Amniotic stem cell (primary cell): ENCODE measurements at regions not wholly inside any gene's neighbourhood (a gene's known extent, or its start where the extent isn't known, plus 50 kb on each side); places are given as distances from the start of the nearest gene placed in this dataset.

Source experiments
- DNase-seq: peaks from one replicate; lab custom pipeline; 2025; lab: John Stamatoyannopoulos, UW

DNA sequence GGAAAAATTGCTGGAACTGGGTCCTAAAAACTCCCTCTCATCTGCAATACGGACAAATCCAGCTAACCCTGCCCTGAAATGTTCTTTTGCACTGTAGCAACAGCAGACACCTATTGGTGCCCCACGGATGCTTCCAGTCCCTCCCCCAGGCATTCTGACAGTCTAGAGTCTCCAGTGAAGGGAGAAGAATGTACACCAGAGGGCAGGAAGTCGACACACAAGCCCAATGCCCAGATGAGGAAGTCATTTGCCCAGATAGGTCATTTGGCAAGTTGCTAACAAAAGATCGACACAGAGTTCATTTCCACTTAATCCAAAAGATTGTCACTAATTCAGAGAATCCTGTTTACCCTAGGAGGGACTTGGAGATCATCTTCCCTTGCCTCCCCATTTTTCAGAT is 293.0 kb upstream of the PRDM1 start:
- no peak for DNase-seq

DNA sequence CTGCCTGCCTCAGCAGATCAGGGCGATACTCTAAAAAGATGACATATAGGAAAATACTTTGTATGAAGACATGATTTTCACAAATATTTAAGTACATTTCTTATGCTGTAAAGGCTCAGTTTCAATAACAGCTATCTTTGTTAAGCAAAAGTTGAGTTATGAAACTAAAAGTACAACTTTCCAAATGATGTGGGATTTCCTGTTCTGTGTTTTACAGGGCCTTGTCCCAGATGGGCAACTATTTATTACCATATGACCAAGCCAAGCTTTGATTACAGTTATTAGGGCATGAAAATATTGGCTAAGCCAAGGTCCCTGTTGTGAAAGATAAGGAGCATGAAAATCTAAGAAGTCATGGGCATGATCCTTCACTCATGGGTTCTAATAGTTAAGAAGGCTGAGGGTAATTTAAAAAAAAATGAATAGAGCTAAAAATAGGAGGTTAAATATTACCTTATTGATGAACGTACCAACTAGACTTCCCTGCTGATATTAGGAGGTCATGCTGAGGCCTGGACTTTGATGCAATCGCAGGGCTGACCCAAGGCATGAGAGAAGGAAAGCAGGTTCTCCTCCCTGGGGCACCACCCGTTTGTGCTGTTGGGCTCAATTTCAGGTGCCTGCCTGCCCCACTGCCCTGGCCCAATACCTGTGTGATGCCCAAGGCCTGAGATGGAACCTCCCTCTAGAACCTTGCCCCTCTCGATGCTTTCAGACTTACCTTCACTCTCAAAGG is 294.4 kb upstream of the PRDM1 start:
- no peak for DNase-seq

DNA sequence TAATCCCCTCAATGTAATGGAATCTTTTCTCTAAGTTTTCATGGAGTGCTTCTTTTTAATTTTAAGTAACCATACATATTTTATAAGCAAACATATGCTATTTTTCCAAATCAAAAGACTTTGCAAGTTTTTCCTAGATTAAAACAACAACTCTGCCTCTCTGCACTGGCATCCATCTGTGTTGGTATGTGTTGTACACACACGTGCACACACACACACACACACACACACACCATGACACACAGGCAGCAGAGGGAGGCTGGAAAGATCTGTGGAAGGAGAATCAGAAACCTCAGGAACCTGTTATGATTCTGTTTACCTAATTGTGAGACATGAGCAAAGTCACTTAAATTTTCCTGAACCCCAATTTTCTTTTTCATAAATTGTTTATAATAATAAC is 295.0 kb upstream of the PRDM1 start:
- DNase-seq = no peak

DNA sequence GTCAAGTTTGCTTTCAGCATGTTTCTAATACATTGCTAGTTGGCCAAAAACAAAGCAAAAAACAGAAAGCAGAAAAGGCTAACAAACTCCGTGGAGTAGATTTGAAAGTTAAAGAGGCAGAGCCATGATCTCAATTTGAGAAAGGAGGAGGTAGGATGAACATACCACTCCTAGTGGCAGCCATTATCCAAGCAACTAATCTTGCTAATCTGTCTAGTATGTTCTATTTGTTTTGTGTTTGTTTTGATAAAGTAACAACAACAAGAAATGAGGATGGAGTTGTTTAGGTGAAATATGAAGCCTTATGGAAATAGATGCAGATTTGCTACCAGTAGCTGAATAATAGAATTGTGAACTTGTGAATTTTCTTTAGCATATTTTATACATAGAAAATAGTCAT is 295.5 kb upstream of the PRDM1 start:
- no peak for DNase-seq

DNA sequence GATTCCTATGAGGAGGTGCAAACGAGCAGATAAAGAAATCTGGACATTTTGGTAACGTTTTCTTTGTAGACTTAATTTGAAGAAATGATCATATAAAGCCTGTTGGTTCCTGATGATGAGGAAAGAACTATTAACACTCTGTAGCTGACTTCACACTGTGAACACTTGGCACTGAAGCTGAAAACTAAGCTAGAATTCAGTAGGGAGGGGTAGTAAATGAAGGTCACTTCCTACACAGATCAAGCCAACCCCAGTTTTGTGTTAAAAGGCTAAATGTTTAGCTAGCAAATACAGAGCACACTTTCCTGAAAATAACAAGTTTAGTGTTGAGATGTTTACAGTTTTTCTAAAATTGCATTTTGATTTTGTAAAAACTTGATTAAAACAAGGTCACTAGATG is 296.2 kb upstream of the PRDM1 start:
- DNase-seq = no peak

DNA sequence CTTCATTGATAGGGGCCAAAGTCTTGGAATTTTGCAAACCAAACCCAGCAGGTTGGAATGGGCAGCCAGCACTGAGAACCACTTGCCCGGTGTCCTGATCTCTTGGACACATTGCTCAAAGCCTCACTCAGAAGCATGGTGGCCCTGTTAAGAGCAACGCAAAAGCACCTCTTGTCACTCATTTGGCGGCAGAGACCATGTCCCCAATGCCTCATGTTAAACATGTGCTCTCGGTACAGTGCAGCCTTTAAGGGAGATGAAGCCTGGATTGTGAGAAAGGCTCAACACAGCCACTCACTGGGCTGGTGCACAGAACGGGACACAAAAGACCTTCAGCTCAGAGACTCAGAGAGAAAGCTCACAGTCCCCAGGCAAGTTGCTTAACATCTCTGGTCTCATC is 298.4 kb upstream of the PRDM1 start:
- no peak for DNase-seq

DNA sequence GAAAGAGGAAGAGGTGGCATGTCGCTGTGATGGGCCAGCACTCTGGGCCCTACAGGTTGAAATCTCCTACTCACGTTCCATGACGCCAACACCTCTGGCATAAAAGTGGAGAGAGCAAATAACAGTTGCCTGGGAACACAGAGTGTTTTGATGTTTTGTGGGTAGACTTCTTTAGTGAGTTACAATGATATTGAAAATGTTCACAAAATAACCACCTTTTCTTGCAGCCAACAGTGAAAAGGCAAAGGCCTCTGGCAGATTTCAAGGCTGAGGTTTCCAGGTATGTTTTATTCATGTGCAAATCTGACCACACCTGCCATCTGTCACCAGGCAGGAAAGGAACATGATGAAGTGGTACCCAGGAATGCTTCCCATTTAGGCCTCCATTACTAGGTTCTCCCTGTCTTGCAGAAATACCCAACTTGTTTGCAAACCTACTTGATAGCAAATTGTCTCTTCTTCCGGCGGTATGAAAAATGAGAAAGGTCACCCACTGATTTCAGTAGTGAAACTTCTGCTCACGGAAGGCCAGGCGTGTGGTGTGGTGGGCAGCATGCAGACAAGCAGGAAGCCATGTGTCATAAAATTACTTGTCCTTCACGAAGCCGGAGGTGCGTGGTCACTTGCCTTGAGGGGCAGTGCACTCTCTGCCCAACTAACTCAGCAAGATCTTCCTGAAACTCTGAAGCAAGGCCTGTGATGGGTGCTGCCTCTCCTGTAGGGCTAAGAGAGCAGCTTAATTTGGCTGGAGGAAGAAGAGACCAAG is 299.1 kb upstream of the PRDM1 start:
- no peak for DNase-seq

DNA sequence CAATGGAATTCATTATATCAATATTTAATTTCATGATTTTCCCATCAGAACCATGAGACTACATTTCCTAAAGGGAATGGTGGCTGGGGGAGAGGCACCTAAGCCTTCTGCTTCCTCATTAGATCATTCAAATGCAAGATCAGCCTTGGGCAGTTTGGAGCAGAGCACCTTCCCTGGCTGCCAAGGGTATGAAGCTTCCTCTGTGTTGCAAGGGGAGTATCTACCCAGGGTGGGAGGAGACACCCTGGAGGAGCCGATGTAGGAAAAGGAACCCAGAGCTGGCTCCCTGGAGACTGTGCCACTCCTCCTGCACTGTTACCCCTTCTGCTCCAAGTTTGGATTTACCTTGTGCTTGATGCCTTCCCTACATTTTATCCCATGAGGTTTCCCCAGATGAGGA is 299.7 kb upstream of the PRDM1 start:
- DNase-seq = no peak

DNA sequence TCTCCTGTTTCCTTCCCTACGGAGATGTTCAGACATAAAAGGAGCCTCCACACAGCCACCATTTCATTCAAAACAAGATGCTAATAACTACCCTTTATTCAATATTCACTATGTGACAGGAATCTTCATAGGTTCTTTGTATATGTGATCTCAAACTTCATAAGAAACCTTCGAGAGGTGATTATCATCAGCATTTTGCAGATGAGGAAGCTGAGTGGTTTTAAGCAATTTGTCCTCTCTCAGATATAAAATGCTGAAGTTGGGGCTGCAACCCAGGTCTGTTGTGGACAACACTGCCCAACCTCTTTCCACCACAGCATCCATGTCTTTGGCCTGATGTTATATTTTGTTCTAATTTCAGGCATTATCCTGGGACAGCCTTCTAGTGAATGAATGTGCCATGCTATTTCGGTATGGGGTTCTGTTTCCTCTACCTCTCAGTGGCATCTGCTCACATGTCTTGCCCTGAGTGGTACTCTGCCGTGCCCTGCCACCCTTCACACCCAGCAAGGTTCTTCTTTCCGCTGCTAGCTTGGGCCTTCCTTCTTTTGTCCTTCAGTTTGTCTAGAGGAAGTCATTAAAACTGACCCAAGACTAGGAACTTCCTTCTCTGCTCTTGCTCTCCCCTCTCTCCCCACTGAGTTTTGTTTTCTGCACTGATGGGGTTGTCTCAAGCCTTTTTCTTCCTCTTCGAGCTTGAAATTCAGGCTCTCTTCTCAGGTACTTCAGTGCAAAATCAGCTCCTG is 300.9 kb upstream of the PRDM1 start:
- DNase-seq = no peak

DNA sequence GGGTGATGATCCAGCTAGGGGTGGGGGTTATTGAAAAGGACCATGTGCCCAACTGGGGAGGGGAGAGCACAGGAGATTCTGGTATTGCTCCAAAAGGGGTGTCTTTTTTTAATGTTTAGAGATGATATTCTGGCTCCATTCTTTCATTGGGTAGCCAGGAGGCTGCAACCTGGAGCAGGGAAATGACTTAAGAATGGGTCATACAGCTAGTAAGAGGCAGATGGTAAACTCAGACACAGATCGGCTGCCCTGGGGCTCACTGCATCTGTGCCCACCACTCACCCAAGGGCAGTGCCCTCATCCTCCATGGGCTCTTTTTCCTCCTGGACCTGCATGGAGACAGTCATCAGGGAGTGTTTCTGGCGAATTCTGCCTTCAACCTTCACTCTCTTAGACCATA is 302.0 kb upstream of the PRDM1 start:
- no peak for DNase-seq

DNA sequence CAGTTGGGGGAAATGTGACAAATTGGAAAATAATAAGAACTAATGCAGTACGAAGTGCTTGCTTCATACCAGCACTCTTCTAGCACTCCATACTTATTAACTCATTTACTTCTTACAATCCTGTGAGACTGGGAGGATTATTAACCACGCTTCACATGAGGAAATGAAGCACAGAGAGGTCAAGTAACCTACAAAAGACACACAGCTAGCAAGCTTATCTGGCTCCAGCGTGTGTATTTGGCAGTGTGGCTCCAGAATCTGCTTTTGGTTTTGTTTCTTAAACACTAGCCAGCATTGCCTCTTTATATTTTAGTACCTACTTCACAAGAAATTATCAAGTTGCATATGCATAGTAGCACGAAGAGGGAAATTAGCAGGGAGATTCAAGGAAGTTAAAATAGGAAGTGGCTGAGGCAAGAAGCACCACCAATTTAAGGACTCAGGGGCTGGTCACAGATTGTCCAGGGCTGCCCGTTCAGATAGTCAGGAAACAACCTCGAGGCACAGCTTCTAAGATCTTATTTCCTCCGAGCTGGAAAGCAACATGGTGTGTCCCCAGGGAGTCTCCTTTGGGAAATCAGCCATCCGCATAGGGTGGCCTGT is 302.7 kb upstream of the PRDM1 start:
- DNase-seq = no peak

DNA sequence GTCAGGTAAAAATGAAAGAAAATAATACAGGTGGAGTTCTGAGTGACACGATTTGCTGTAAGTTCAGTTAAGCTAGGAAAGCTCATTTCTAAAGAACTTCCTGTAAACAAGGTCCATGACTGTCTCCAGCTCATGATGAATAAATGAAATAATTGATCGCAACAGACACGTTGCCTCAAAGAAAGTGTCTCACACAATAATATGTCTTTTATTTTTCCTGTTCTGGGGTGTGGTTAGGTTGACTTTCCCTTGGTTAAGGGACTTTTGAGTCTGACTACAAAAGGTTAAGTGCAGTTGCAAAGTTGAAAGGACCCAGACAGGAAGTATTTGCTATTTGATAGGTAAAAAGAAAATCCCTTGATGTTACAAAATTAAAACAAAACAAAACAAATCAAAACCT is 304.2 kb upstream of the PRDM1 start:
- DNase-seq = no peak

DNA sequence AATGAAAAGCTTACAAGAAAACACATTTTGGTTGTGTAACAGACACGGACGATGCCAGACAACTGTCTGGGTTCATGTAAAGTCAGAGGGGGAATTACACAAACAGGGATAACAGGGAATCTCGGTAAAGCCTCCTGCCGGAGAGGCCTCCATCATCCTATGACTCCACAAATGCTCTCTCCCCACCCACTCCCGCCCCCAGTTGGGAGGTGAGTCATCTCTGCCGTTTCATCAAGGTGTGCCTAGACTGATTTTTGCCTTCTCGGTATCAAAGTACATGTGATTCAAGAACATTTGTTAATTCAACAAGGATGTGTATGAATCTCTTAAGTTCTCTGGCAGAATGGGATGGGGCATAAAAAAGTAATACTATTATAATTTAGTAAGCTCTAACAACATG is 304.9 kb upstream of the PRDM1 start:
- DNase-seq = no peak

DNA sequence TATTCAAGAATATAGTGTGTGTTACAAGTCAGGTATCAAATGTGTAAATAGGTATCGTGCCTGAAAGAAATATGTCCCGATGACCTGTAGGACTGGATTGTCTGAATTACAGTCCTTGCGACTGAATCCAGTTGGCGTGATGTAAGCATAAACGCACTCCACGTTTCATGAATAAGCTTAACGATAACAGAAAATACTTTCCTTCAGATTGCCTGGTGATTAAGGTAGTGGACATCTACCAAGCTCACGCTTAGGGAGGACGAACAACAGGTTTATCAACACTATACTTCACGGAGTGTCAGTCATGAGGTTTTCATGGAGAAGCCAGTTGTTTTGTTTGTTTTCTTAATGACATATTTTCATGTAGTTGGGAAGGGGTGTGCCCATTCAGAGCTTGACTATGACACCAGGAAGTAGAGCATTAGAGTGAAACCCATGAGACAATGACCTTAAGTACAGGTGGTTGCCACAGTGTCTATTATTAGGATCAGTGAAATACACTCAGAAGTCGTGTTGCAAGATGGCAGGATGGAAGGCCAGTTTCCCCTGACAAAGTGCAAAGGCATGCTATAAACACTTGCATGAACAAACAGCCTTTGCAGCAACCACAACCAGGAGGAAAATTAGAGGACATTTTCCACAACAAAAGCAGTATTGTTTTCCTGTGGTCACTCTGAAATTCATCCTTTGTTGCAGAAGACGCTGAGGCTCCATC is 305.8 kb upstream of the PRDM1 start:
- DNase-seq = no peak

DNA sequence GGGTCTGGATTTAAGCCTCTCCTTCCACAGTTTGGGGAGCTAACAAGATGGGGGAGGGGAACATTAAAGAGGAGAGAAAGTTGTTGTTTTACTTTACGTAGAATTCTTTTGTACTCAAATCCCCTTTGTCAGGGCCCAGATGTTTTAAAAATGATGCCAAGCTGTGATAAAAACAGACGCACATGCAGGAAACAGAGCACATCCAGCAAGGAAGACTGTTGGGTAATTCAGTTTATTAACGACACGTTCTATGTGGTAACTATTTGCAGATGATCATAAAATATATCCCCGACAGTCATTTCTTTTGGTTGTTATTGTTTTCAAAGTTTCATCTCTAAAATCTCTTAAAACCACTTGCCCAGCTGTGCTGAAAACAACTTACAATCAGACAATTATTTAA is 307.0 kb upstream of the PRDM1 start:
- no peak for DNase-seq

DNA sequence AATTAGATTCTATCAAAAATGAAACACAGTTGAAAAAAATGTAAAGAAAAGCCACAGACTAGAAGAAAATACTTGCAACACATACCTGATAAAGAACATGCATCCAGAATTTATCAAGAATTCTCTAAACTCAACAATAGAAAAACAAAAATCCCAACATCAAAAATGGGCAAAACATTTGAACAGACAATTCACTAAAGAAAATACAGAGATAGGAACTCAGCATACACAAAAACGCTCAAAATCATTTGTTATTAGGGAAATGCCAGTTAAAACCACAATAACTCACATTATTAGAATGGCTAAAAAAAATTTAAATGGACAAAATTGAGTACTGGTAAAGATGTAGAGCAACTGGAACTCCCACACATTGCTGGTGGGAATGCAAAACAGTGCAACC is 311.0 kb upstream of the PRDM1 start:
- no peak for DNase-seq

DNA sequence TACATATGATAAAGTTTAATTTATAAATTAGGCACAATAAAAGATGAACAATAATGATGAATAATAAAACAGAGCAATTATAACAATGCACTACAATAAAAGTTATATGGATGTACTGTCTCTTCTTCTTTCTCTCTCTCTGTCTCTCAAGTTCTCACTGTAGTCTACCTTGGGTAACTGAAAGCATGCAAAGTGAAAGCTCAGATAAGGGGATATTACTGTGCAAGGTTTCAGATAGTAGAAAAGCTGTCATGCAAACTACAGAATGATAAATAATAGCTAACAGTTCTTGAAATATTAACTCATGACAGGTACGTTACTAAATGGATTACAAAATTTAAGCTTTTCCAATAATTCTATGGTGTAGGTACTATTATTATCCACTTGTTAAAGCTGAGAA is 311.9 kb upstream of the PRDM1 start:
- DNase-seq = no peak

DNA sequence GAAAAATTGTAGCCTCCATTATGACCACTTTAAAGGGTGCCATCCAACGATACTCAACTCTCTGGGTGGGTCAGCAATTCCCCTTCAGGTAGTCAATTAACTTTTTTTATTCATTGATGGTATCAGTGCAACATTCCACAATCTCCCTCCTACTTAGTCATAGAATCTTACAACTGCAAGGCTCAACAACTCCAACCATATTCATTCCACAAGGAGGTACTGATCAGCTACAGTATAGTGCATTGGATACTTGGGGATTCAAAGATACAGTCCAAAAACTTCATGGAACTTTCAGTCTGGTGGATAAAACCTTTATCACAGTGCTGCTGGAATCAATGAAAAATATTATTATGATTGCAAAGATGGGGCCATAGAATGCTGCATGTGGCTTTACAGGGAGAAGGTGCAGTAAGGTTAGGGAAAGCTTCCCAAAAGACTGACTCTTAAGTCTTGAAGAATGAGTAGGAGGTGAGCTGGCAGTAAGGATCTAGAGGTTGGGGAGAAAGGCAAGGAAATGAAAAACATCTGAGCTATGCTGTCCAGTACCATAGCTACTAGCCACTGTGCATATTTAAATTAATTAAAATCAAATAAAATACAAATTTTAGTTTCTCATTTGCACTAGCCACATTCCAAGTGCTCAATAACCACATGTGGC is 314.7 kb upstream of the PRDM1 start:
- no peak for DNase-seq

DNA sequence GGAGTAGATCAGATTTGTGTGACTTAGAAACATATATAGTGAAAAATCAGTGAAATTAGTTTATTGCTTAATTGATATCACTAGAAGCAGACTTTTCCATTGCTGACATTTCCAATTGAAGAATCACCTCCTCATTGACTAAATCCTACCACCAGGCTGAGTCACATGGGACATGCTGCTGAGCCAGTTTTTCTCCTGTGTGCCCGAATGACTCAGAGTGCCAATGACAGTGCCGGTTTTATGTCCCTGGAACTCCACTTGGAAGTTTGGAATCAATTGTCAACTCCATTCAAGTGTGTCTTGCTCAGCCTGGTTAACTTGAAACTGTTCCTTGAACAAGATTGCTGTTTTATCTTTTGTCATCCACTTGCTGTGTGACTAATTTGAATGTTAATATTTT is 316.1 kb upstream of the PRDM1 start:
- no peak for DNase-seq

DNA sequence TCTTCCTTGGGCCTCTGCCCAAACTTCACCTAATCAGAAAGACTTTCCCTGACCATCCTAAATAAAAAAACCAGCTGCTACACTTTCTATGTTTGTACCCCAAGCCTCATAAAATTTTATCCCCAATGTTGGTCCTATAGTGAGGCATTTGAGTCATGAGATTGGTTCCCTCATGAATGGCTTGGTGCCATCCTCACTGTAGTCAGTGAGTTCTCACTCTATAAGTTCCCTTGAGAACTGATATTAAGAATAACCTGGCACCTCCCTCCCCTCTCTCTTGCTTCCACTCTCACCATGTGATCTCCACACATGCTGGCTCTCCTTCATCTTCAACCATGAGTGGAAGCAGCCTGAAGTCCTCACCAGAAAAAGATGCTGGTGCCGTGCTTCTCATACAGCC is 316.9 kb upstream of the PRDM1 start:
- DNase-seq = no peak

DNA sequence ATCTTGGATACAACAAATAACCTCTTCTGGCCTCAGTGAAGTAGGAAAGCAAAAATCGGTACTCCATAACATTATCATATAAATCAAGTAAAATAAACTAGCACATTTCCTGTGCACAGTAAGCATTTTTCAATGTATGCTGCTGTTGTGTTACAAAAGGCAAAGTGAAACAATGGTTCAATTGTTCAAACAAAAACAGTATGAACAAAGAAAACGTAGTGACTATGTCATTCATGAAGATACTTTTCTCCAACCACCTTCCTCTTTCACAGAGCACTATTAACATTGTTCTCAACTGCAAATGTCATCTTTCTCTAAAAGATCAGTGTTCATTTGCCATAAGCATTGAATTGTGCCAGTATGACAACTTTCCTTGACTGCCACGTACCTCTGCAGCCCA is 318.6 kb upstream of the PRDM1 start:
- DNase-seq = no peak

DNA sequence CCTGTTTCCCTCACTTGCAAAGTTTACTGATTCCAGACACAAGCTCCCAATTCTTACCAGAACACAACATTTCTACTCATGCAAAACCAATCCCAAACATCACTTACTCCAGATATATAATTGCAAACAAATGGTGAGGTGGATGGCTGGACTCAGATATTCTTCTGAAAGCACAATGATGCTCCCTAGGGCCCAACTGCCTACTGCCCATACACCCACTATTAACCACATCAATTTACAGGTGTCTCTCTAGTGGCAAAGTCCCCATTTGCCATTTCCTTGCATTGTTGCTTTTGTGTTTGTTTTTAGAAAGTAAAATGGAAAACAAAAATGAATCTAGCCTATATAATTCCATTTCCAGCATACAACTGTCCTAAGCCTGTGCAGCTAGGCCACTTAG is 320.9 kb upstream of the PRDM1 start:
- no peak for DNase-seq
